ENCODE measurements at regions not wholly inside any gene's neighbourhood (a gene's known extent, or its start where the extent isn't known, plus 50 kb on each side); places are given as distances from the start of the nearest gene placed in this dataset.

DNA sequence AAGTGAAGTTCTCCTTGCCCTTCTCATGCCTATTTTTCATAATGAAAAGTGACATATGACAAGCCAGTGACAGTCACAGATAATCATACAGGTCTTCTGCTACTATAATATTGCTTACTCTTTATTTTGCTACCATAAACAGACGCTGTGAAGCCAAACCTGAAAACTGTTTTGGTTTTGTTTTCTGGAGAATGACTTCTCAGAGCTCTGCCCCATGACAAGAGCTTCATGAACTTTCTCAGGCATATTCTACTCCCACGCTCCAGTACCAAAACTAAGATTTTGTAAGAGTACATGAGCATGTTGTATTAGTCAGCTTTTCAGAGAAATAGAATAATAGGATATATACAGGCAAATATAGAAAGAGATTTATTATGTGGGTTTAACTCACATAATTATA is 64.3 kb upstream of the VTCN1 start:
- H3K4me1 ChIP-seq = no peaks in the 10 kb centered on the region
- DNase-seq = no peak
- no peaks in the 10 kb centered on the region for H3K9me3 ChIP-seq
- no peaks in the 10 kb centered on the region for H3K27me3 ChIP-seq
- H3K4me3 ChIP-seq (ENCODE audit: low read depth, low read length) = no peak overlapping the region
- TF ChIP-seq, protein P1, sequence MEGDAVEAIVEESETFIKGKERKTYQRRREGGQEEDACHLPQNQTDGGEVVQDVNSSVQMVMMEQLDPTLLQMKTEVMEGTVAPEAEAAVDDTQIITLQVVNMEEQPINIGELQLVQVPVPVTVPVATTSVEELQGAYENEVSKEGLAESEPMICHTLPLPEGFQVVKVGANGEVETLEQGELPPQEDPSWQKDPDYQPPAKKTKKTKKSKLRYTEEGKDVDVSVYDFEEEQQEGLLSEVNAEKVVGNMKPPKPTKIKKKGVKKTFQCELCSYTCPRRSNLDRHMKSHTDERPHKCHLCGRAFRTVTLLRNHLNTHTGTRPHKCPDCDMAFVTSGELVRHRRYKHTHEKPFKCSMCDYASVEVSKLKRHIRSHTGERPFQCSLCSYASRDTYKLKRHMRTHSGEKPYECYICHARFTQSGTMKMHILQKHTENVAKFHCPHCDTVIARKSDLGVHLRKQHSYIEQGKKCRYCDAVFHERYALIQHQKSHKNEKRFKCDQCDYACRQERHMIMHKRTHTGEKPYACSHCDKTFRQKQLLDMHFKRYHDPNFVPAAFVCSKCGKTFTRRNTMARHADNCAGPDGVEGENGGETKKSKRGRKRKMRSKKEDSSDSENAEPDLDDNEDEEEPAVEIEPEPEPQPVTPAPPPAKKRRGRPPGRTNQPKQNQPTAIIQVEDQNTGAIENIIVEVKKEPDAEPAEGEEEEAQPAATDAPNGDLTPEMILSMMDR (IDR thresholded peaks at IDR 0.05; ENCODE audit: low read depth, low read length) = no peak
- no peaks in the 10 kb centered on the region for H3K36me3 ChIP-seq

DNA sequence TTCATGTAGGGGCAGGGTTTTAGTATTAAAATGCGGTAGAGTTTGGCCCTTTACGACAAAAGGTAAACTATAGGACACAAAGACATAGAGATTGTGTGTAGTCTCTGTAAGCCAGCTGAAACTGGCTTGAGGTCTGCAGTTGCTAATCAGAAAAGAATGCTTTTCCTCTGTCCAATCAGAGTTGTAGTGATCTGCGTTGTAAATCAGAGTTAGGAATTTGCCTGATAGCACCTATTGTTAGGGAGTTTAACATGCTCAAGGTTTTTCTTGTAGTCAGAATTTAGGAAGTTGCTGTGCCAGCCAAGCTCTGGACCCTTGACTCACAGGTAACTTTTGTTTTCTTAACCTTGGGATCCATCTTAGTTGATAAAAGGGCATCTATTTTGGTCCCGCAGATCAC is 61.2 kb upstream of the VTCN1 start:
- H3K36me3 ChIP-seq = no peaks in the 10 kb centered on the region
- no peaks in the 10 kb centered on the region for H3K27me3 ChIP-seq
- no peaks in the 10 kb centered on the region for H3K4me1 ChIP-seq
- no peak for DNase-seq
- H3K9me3 ChIP-seq = no peaks in the 10 kb centered on the region
- H3K4me3 ChIP-seq (ENCODE audit: low read depth, low read length) = no peak overlapping the region
- TF ChIP-seq, protein P1 (IDR thresholded peaks at IDR 0.05; ENCODE audit: low read depth, low read length) = no peak

DNA sequence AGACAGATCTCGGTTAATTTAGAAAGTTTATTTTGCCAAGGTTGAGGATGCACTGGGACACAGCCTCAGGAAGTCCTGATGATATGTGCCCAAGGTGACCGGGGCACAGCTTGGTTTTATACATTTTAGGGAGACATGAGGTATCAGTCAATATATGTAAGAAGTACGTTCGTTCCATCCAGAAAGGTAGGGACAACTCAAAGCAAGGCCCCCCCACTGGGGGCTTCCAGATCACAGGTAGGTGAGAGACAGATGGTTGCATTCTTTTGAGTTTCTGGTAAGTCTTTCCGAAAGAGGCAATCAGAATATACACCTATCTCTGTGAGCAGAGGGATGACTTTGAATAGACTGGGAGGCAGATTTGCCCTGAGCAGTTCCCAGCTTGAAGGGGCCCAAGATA is 60.4 kb upstream of the VTCN1 start:
- Histone ChIP-seq H3K27me3 (no peaks in the 10 kb centered on the region), H3K9me3 (no peaks in the 10 kb centered on the region), H3K4me3 (ENCODE audit: low read depth, low read length) (no peak overlapping the region), H3K36me3 (no peaks in the 10 kb centered on the region), H3K4me1 (no peaks in the 10 kb centered on the region)
- DNase-seq = no peak
- TF ChIP-seq, protein P1 (IDR thresholded peaks at IDR 0.05; ENCODE audit: low read depth, low read length) = no peak

DNA sequence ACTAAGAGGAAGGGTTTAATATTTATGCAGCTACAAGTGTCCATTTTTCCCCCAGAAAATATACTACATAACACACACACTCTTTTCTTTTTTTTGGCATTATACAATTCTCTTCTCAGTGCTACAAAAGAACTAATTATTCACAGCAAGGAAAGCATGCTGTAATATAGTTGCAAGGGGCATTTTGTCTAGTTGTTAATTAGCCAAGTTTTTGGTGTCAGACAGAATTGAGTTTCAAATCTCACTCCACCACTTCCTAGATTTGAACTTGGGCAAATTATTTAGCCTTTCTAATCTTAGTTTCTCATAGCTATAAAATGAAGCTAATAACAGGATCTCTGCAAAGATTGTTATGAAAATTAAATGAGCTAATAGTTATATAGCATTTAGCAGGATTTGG is 60.0 kb upstream of the VTCN1 start:
- Histone ChIP-seq H3K4me3 (ENCODE audit: low read depth, low read length) (no peak overlapping the region), H3K4me1 (no peaks in the 10 kb centered on the region), H3K36me3 (no peaks in the 10 kb centered on the region), H3K27me3 (no peaks in the 10 kb centered on the region), H3K9me3 (no peaks in the 10 kb centered on the region)
- DNase-seq = no peak
- TF ChIP-seq, protein P1 (IDR thresholded peaks at IDR 0.05; ENCODE audit: low read depth, low read length) = no peak

DNA sequence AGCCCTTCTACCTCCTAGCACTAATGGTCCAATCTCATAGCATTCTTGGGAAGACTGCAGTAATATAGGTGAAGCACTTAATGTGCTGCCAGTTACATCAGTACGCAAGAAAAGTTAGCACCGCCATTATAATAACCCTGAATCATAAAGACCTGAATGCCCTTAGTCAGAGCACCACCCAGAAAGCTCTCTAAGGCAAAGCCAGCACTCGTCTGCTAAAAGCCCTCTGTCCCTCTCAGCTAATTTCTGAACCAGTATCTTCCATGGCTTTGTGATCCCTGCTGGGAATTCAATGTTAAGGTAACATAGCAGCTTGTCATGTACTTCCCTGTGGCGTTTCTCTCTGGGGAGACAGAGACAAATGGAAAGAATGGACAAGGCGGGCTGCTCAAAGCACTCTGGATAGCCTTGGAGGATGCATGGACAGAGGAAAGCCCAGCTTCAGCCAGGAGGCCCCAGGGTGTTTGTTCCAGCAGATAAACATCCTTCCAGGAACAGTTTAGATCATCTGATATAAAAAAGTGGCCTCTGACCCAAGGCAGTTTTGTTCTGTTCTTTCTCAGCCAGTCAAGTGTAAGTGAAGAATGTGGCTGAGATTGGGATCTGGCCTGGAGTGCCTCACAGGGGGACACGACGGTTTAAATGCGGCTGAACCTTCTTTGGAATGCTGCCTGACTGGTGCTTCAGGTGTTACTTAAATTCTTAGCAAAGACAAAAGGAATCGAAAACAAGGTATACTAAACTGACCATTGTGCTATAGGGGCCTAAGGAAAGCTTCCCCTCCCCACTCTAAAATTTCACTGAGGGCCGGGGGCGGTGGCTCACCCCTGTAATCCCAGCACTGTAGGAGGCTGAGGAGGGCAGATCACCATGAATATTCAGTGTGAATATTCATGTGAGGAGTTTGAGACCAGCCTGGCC is 58.1 kb upstream of the VTCN1 start:
- TF ChIP-seq, protein P1 (IDR thresholded peaks at IDR 0.05; ENCODE audit: low read depth, low read length) = no peak
- Histone ChIP-seq H3K9me3 (no peaks in the 10 kb centered on the region), H3K36me3 (no peaks in the 10 kb centered on the region), H3K4me1 (no peaks in the 10 kb centered on the region), H3K4me3 (ENCODE audit: low read depth, low read length) (no peak overlapping the region), H3K27me3 (no peaks in the 10 kb centered on the region)
- DNase-seq = no peak

DNA sequence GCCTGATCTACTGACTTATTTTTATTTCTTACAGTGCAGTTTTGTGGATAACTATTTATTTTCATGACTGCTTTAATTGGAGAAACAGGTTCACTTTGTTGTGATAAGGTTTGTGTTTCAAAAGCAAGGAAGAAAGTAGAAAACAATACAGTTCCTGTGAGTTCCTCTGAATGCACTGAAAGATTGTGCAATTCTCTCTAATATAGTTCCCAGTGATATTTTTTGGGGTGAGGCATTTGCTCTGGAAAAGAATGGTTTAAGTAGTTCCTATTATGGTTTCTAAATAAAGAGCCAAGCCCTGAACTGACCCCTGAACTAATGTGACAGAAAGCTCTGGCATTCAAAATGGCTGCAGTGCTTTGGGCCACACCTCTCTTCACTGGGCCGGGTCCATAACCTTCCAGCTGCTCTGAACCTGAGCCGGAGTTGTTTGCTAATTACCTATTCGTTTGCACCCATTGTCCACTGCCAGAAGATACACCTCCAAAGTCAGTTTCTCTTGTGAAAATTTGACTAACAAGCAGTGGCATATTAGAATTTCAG is 56.6 kb upstream of the VTCN1 start:
- no peaks in the 10 kb centered on the region for H3K27me3 ChIP-seq
- TF ChIP-seq, protein P1 (IDR thresholded peaks at IDR 0.05; ENCODE audit: low read depth, low read length) = no peak
- no peaks in the 10 kb centered on the region for H3K36me3 ChIP-seq
- no peaks in the 10 kb centered on the region for H3K4me1 ChIP-seq
- H3K4me3 ChIP-seq (ENCODE audit: low read depth, low read length) = no peak overlapping the region
- no peak for DNase-seq
- H3K9me3 ChIP-seq = no peaks in the 10 kb centered on the region

Measured in BE2C (cell line).